B cell (primary cell): ENCODE measurements at regions not wholly inside any gene's neighbourhood (a gene's known extent, or its start where the extent isn't known, plus 50 kb on each side); places are given as distances from the start of the nearest gene placed in this dataset.

Experiments used
- ATAC-seq: fragments of 200-7000 bp; cut with Tn5 transposase; one replicate; pipeline ENCODE4 v1.10.0; 2021; ENCODE audit warnings: low read depth, mild to moderate bottlenecking, moderate number of reproducible peaks, moderate library complexity
- CTCF ChIA-PET: fragments of 350-600 bp; sonication (Branson Sonifier 250); formaldehyde crosslinking; loops from one replicate; lab custom pipeline; 2021; ENCODE audit warnings: antibody characterized with exemption, inconsistent platforms; lab: Charles Lee
- POLR2A ChIA-PET: fragments of 350-600 bp; sonication (Branson Sonifier 250); formaldehyde crosslinking; loops from one replicate; lab custom pipeline; 2021; ENCODE audit warnings: antibody characterized with exemption; lab: Charles Lee
- DNase-seq: peaks from one replicate; pipeline ENCODE4 v3.0.0; 2013
- H2AFZ ChIP-seq: 2 replicates; pipeline ENCODE4 v1.6.1; 2012; ENCODE audit warnings: mild to moderate bottlenecking, low read depth, low read length; ENCODE audit not compliant: insufficient read depth, poor library complexity, severe bottlenecking
- H3K27ac ChIP-seq, 2 donors: 1 replicate in 1 of 2; 2 replicates in 1 of 2; pipeline ENCODE4 v1.5.1; 2012 to 2013; ENCODE audit warnings: low read length in 2 of 2, mild to moderate bottlenecking in 2 of 2, moderate library complexity in 1 of 2
- H3K27me3 ChIP-seq, 4 experiments: fragments of 200-600 bp in 1 of 4; sonication (generic) in 1 of 4; replicated peaks in 1 of 4; 1 replicate in 2 of 4; 2 replicates in 2 of 4; pipeline versions ENCODE4 v1.6.1 to v1.7.0; 2013 to 2016; ENCODE audit warnings: low read length in 3 of 4, mild to moderate bottlenecking in 2 of 4, mixed read lengths in 1 of 4, moderate library complexity in 1 of 4; ENCODE audit not compliant: insufficient read depth in 4 of 4, control insufficient read depth in 3 of 4; ENCODE audit errors: control extremely low read depth in 1 of 4
- H3K36me3 ChIP-seq, 2 experiments: replicated peaks in 1 of 2; 1 replicate in 1 of 2; 2 replicates in 1 of 2; pipeline versions ENCODE4 v1.6.1 to v1.7.1; 2013; ENCODE audit warnings: low read length in 1 of 2; ENCODE audit not compliant: insufficient read depth in 2 of 2, control insufficient read depth in 1 of 2; ENCODE audit errors: control extremely low read depth in 1 of 2, extremely low read depth in 1 of 2
- H3K4me1 ChIP-seq, 2 donors: fragments of 200-600 bp in 1 of 2; sonication (generic) in 1 of 2; 1 replicate in 1 of 2; 2 replicates in 1 of 2; pipeline versions ENCODE4 v1.5.1 to v1.6.1; 2013 to 2017; ENCODE audit warnings: low read length in 2 of 2; ENCODE audit not compliant: control insufficient read depth in 2 of 2, insufficient read depth in 2 of 2
- H3K4me2 ChIP-seq: replicated peaks from 2 replicates; pipeline ENCODE3; 2012; ENCODE audit warnings: mild to moderate bottlenecking, low read depth, low read length; ENCODE audit not compliant: poor library complexity, severe bottlenecking
- H3K4me3 ChIP-seq, 5 experiments: fragments of 200-600 bp in 1 of 5; sonication (generic) in 1 of 5; 1 replicate in 3 of 5; 2 replicates in 2 of 5; pipeline versions ENCODE4 v1.5.1 to v1.7.0; 2011 to 2016; ENCODE audit warnings: low read length in 4 of 5, mild to moderate bottlenecking in 4 of 5, low read depth in 2 of 5, control low read depth in 1 of 5, moderate library complexity in 1 of 5; ENCODE audit not compliant: insufficient read depth in 1 of 5; ENCODE audit errors: control extremely low read depth in 1 of 5, extremely low read depth in 1 of 5
- H3K79me2 ChIP-seq: fragments of 200-600 bp; sonication (generic); one replicate; pipeline ENCODE4 v1.6.0; 2016; ENCODE audit warnings: low read length; ENCODE audit not compliant: control insufficient read depth, insufficient read depth
- H3K9ac ChIP-seq: fragments of 200-600 bp; sonication (generic); 2 replicates; pipeline ENCODE4 v1.6.1; 2017; ENCODE audit warnings: mild to moderate bottlenecking, low read length, moderate library complexity
- H3K9me3 ChIP-seq, 3 donors: one replicate each; pipeline versions ENCODE4 v1.6.1 to v1.7.1; 2013; ENCODE audit warnings: low read length in 2 of 3; ENCODE audit not compliant: control insufficient read depth in 2 of 3, insufficient read depth in 1 of 3; ENCODE audit errors: control extremely low read depth in 1 of 3
- H4K20me1 ChIP-seq: 2 replicates; pipeline ENCODE4 v1.6.0; 2012; ENCODE audit warnings: mild to moderate bottlenecking, low read length; ENCODE audit not compliant: insufficient read depth, control insufficient read depth, poor library complexity, severe bottlenecking
- H3K27ac Mint-ChIP-seq: one replicate; pipeline ENCODE4 v1.8.0; 2021; ENCODE audit warnings: mixed read lengths
- H3K27me3 Mint-ChIP-seq: one replicate; pipeline ENCODE4 v1.8.0; 2021; ENCODE audit warnings: mixed read lengths
- H3K4me1 Mint-ChIP-seq: one replicate; pipeline ENCODE4 v1.8.0; 2021; ENCODE audit warnings: mixed read lengths
- H3K4me3 Mint-ChIP-seq: one replicate; pipeline ENCODE4 v1.8.0; 2021; ENCODE audit warnings: mixed read lengths
- H3K9me3 Mint-ChIP-seq: one replicate; pipeline ENCODE4 v1.8.0; 2022; ENCODE audit warnings: mixed read lengths; ENCODE audit not compliant: insufficient read depth
- EZH2 ChIP-seq: IDR thresholded peaks from 2 replicates; pipeline ENCODE4 v1.6.1; 2012; ENCODE audit warnings: borderline replicate concordance, low read depth, mild to moderate bottlenecking, moderate library complexity, low read length; ENCODE audit not compliant: insufficient read depth, poor library complexity, severe bottlenecking
- WGBS: methylation state at CpG from one replicate; pipeline ENCODE4 v1.1.5; 2013; ENCODE audit warnings: missing lambda C conversion rate; ENCODE audit not compliant: insufficient coverage; 5-methylcytosine and 5-hydroxymethylcytosine counted together
- intact Hi-C: fragments of 100-400 bp; cut with micrococcal nuclease; formaldehyde crosslinking; loops from one replicate; pipeline ENCODE4 v1.10.0; 2022
- TF ChIP-seq, protein P1 (sequence below): fragments of 200-600 bp; IDR thresholded peaks from one replicate; pipeline ENCODE4 v1.8.0; 2022; ENCODE audit warnings: antibody characterized with exemption, mild to moderate bottlenecking

- Mint-ChIP-seq H3K4me3 (no peak overlapping the region), H3K4me1 (peaks cover 5% of the 10 kb centered on the region), H3K27me3 (peaks cover 15% of the 10 kb centered on the region), H3K27ac (no peak overlapping the region), H3K9me3 (peaks cover 4% of the 10 kb centered on the region)
- no peaks in the 10 kb centered on the region for H3K27me3 ChIP-seq
- WGBS: no CpG with 5 or more reads among the region's 6 CpGs
- CTCF ChIA-PET: no interaction called here
- no peak overlapping the region for H3K27ac ChIP-seq
- no peak overlapping the region for H3K9ac ChIP-seq
- H3K79me2 ChIP-seq: no peaks in the 10 kb centered on the region
- POLR2A ChIA-PET: interaction anchor here (0.7 kb wide), 1 partner anchor 11 kb away, joined by 4 read pairs; no protein-coding TSS in a partner anchor
- peaks cover 0 to 12% (median 0%) of the 10 kb centered on the region in 3 donors for H3K9me3 ChIP-seq
- no peaks in the 10 kb centered on the region for H4K20me1 ChIP-seq
- no peak for ATAC-seq
- no peak overlapping the region for H3K4me3 ChIP-seq
- no peak overlapping the region for H3K4me2 ChIP-seq
- H3K4me1 ChIP-seq: peaks cover 0 to 4% of the 10 kb centered on the region in 2 donors
- intact Hi-C loops: no loop called here
- no peak overlapping the region for H2AFZ ChIP-seq
- H3K36me3 ChIP-seq: no peaks in the 10 kb centered on the region
- no peak for TF ChIP-seq EZH2
- TF ChIP-seq, protein P1, sequence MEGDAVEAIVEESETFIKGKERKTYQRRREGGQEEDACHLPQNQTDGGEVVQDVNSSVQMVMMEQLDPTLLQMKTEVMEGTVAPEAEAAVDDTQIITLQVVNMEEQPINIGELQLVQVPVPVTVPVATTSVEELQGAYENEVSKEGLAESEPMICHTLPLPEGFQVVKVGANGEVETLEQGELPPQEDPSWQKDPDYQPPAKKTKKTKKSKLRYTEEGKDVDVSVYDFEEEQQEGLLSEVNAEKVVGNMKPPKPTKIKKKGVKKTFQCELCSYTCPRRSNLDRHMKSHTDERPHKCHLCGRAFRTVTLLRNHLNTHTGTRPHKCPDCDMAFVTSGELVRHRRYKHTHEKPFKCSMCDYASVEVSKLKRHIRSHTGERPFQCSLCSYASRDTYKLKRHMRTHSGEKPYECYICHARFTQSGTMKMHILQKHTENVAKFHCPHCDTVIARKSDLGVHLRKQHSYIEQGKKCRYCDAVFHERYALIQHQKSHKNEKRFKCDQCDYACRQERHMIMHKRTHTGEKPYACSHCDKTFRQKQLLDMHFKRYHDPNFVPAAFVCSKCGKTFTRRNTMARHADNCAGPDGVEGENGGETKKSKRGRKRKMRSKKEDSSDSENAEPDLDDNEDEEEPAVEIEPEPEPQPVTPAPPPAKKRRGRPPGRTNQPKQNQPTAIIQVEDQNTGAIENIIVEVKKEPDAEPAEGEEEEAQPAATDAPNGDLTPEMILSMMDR: no peak
- DNase-seq: no peak
Observed at GRCh38 chr11:69211540-69211919, 55.8 kb downstream of the SMIM38 start.

GRCh38 chr11:69211920-69212797, 56.4 kb downstream of the SMIM38 start:
- CTCF ChIA-PET: no interaction called here
- 49% methylated on average over 17 of the region's 21 CpGs for WGBS

More at GRCh38 chr11:69211920-69212797, 56.4 kb downstream of the SMIM38 start:
- no peak overlapping the region for H3K4me3 Mint-ChIP-seq
- Histone ChIP-seq H3K4me1 (peaks cover 0 to 4% of the 10 kb centered on the region in 2 donors), H3K36me3 (no peaks in the 10 kb centered on the region), H3K4me3 (no peak overlapping the region), H3K79me2 (no peaks in the 10 kb centered on the region), H3K4me2 (no peak overlapping the region), H3K27me3 (no peaks in the 10 kb centered on the region), H3K27ac (no peak overlapping the region), H4K20me1 (no peaks in the 10 kb centered on the region), H2AFZ (no peak overlapping the region), H3K9ac (no peak overlapping the region), H3K9me3 (peaks cover 0 to 12% (median 0%) of the 10 kb centered on the region in 3 donors)
- H3K27me3 Mint-ChIP-seq: peaks cover 15% of the 10 kb centered on the region
- intact Hi-C loops: no loop called here
- no peak overlapping the region for H3K27ac Mint-ChIP-seq
- peaks cover 4% of the 10 kb centered on the region for H3K9me3 Mint-ChIP-seq
- POLR2A ChIA-PET: no interaction called here
- TF ChIP-seq, protein P1: peak; percentile 7
- TF ChIP-seq EZH2: no peak
- ATAC-seq (no peak), DNase-seq (no peak)
- peaks cover 5% of the 10 kb centered on the region for H3K4me1 Mint-ChIP-seq
